Loucy (cell line): ENCODE measurements at regions not wholly inside any gene's neighbourhood (a gene's known extent, or its start where the extent isn't known, plus 50 kb on each side); places are given as distances from the start of the nearest gene placed in this dataset.

Source experiments
- H2AFZ ChIP-seq: fragments of 200-600 bp; sonication (generic); 2 replicates; pipeline ENCODE4 v1.6.0; 2016; ENCODE audit warnings: antibody characterized with exemption, mild to moderate bottlenecking, low read length, moderate library complexity
- H3F3A ChIP-seq: fragments of 200-600 bp; 2 replicates; pipeline ENCODE4 v1.6.0; 2016; ENCODE audit warnings: antibody characterized with exemption, low read depth, mild to moderate bottlenecking
- H3K27me3 ChIP-seq: fragments of 200-600 bp; sonication (generic); 2 replicates; pipeline ENCODE4 v1.6.1; 2014; ENCODE audit warnings: low read length, mild to moderate bottlenecking; ENCODE audit not compliant: insufficient read depth, poor library complexity, severe bottlenecking
- H3K36me3 ChIP-seq: fragments of 200-600 bp; sonication (generic); 2 replicates; pipeline ENCODE4 v1.6.1; 2016; ENCODE audit warnings: low read length; ENCODE audit not compliant: insufficient read depth
- H3K4me1 ChIP-seq: fragments of 200-600 bp; sonication (generic); 2 replicates; pipeline ENCODE4 v1.5.1; 2014; ENCODE audit warnings: low read length, mild to moderate bottlenecking; ENCODE audit not compliant: insufficient read depth, poor library complexity, severe bottlenecking
- H3K4me2 ChIP-seq: fragments of 200-600 bp; sonication (generic); 2 replicates; pipeline ENCODE4 v1.6.0; 2014; ENCODE audit warnings: antibody characterized with exemption, low read length, low read depth, mild to moderate bottlenecking; ENCODE audit not compliant: poor library complexity, severe bottlenecking
- H3K4me3 ChIP-seq: fragments of 200-600 bp; sonication (generic); 2 replicates; pipeline ENCODE4 v1.5.1; 2014; ENCODE audit warnings: low read length, mild to moderate bottlenecking, mixed read lengths; ENCODE audit not compliant: poor library complexity, severe bottlenecking
- H3K79me2 ChIP-seq: fragments of 200-600 bp; sonication (generic); 2 replicates; pipeline ENCODE4 v1.6.1; 2014; ENCODE audit warnings: low read length; ENCODE audit not compliant: insufficient read depth
- H3K9ac ChIP-seq: fragments of 200-600 bp; sonication (generic); 2 replicates; pipeline ENCODE4 v1.6.0; 2014; ENCODE audit warnings: mild to moderate bottlenecking, low read depth, low read length, moderate library complexity; ENCODE audit not compliant: poor library complexity, severe bottlenecking
- H3K9me2 ChIP-seq: fragments of 200-600 bp; sonication (generic); replicated peaks from 2 replicates; pipeline ENCODE4 v1.6.1; 2016; ENCODE audit warnings: low read depth, low read length, mixed read lengths
- H3K9me3 ChIP-seq: fragments of 200-600 bp; sonication (generic); 2 replicates; pipeline ENCODE4 v1.6.1; 2014; ENCODE audit warnings: mild to moderate bottlenecking, antibody characterized with exemption, low read length, low read depth; ENCODE audit not compliant: insufficient read depth
- H4K20me1 ChIP-seq: fragments of 200-600 bp; sonication (generic); 2 replicates; pipeline ENCODE4 v1.6.0; 2014; ENCODE audit warnings: antibody characterized with exemption, low read length, mild to moderate bottlenecking; ENCODE audit not compliant: insufficient read depth, poor library complexity, severe bottlenecking
- EZH2phosphoT487 ChIP-seq: fragments of 200-600 bp; IDR thresholded peaks from 2 replicates; pipeline ENCODE4 v1.6.1; 2018; ENCODE audit warnings: antibody characterized with exemption, mild to moderate bottlenecking, moderate library complexity, borderline replicate concordance
- TF ChIP-seq, protein P1 (sequence below): fragments of 200-600 bp; sonication (generic); conservative IDR thresholded peaks from 2 replicates; pipeline ENCODE4 v1.5.1; 2014; ENCODE audit warnings: mild to moderate bottlenecking, antibody characterized with exemption, low read length

DNA sequence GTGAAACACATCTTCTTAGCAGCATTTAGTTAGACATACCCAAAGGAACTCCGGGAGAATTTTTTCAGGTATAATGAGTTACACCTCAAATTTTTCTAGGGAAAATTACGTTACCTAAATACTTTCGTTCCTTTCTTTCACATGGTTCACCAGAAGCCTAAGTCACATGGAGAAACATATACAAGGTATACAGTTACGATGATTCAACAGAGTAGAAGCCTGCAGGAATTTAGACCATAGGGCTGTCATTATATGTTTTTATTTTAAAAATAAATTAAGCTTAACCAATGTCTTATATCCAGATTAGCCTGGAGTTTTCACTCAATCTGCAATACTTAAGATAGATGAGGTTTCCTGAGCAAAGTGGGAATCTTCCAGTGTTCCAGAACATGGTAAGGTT lies 549.5 kb upstream of the JARID2 start:
- H3K4me3 ChIP-seq = no peak overlapping the region
- no peak overlapping the region for H3K9ac ChIP-seq
- no peaks in the 10 kb centered on the region for H3K79me2 ChIP-seq
- H3K9me3 ChIP-seq = no peaks in the 10 kb centered on the region
- H4K20me1 ChIP-seq = no peaks in the 10 kb centered on the region
- no peak overlapping the region for H3K4me2 ChIP-seq
- H3K36me3 ChIP-seq = no peaks in the 10 kb centered on the region
- TF ChIP-seq, protein P1, sequence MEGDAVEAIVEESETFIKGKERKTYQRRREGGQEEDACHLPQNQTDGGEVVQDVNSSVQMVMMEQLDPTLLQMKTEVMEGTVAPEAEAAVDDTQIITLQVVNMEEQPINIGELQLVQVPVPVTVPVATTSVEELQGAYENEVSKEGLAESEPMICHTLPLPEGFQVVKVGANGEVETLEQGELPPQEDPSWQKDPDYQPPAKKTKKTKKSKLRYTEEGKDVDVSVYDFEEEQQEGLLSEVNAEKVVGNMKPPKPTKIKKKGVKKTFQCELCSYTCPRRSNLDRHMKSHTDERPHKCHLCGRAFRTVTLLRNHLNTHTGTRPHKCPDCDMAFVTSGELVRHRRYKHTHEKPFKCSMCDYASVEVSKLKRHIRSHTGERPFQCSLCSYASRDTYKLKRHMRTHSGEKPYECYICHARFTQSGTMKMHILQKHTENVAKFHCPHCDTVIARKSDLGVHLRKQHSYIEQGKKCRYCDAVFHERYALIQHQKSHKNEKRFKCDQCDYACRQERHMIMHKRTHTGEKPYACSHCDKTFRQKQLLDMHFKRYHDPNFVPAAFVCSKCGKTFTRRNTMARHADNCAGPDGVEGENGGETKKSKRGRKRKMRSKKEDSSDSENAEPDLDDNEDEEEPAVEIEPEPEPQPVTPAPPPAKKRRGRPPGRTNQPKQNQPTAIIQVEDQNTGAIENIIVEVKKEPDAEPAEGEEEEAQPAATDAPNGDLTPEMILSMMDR = no peak
- TF ChIP-seq EZH2phosphoT487 = no peak
- H3F3A ChIP-seq = no peaks in the 10 kb centered on the region
- no peaks in the 10 kb centered on the region for H3K4me1 ChIP-seq
- H3K27me3 ChIP-seq = no peaks in the 10 kb centered on the region
- no peaks in the 10 kb centered on the region for H3K9me2 ChIP-seq
- H2AFZ ChIP-seq = no peak overlapping the region

- TF ChIP-seq EZH2phosphoT487 = no peak
- TF ChIP-seq, protein P1 = no peak
Observed at GRCh38 chr6:14697427-14697826, 548.4 kb upstream of the JARID2 start.

GRCh38 chr6:14699803-14700601 lies 545.9 kb upstream of the JARID2 start:
- no peaks in the 10 kb centered on the region for H3K79me2 ChIP-seq
- H3K9ac ChIP-seq = no peak overlapping the region
- H3K4me3 ChIP-seq = no peak overlapping the region
- peaks cover 17% of the 10 kb centered on the region for H3K4me1 ChIP-seq
- no peak overlapping the region for H2AFZ ChIP-seq
- TF ChIP-seq, protein P1 = no peak
- no peak for TF ChIP-seq EZH2phosphoT487
- no peaks in the 10 kb centered on the region for H3K9me3 ChIP-seq
- H3K9me2 ChIP-seq = no peaks in the 10 kb centered on the region
- no peaks in the 10 kb centered on the region for H3F3A ChIP-seq
- no peaks in the 10 kb centered on the region for H3K36me3 ChIP-seq
- H3K27me3 ChIP-seq = no peaks in the 10 kb centered on the region
- no peak overlapping the region for H3K4me2 ChIP-seq
- no peaks in the 10 kb centered on the region for H4K20me1 ChIP-seq

More at GRCh38 chr6:14697427-14697826, 548.4 kb upstream of the JARID2 start:
- no peaks in the 10 kb centered on the region for H3F3A ChIP-seq
- no peak overlapping the region for H3K4me3 ChIP-seq
- no peak overlapping the region for H3K4me2 ChIP-seq
- no peaks in the 10 kb centered on the region for H3K27me3 ChIP-seq
- H3K9me3 ChIP-seq = no peaks in the 10 kb centered on the region
- H3K9ac ChIP-seq = no peak overlapping the region
- no peak overlapping the region for H2AFZ ChIP-seq
- H3K79me2 ChIP-seq = no peaks in the 10 kb centered on the region
- H3K9me2 ChIP-seq = no peaks in the 10 kb centered on the region
- no peaks in the 10 kb centered on the region for H3K36me3 ChIP-seq
- H4K20me1 ChIP-seq = no peaks in the 10 kb centered on the region
- H3K4me1 ChIP-seq = no peaks in the 10 kb centered on the region
